HCT116 (cell line): ENCODE measurements at regions not wholly inside any gene's neighbourhood (a gene's known extent, or its start where the extent isn't known, plus 50 kb on each side); places are given as distances from the start of the nearest gene placed in this dataset.

Experiments
- ATAC-seq: fragments of 200-7000 bp; cut with Tn5 transposase; 2 replicates; pipeline ENCODE4 v1.9.1; 2020; ENCODE audit warnings: mild to moderate bottlenecking, moderate library complexity
- BruUV-seq: library from RNA; stranded (reverse); fragments of 400-500 nt; replicated peaks from 2 replicates; lab custom pipeline; 2021; lab: Mats Ljungman, UMichigan
- CTCF ChIA-PET: fragments of 300-600 bp; sonication (Branson Sonifier 250); formaldehyde crosslinking; loops from one replicate; lab custom pipeline; 2021; ENCODE audit warnings: antibody characterized with exemption; lab: Charles Lee
- POLR2A ChIA-PET: fragments of 300-600, 350-600 bp; sonication (Branson Sonifier 250); formaldehyde crosslinking; loops from one replicate; lab custom pipeline; 2021; ENCODE audit warnings: antibody characterized with exemption; lab: Charles Lee
- RAD21 ChIA-PET, 2 experiments: fragments of 300-600 bp; sonication (Branson Sonifier 250); formaldehyde crosslinking; loops; one replicate each; lab custom pipeline; 2023; ENCODE audit warnings: low total read pairs in 2 of 2; ENCODE audit not compliant: uncharacterized antibody in 2 of 2, unreplicated experiment in 2 of 2, low non-redundant PET in 1 of 2; lab: Charles Lee
- DNase-seq: peaks from one replicate; pipeline ENCODE4 v3.0.0-alpha.2; 2010; ENCODE audit warnings: low read depth, low spot score
- H2AFZ ChIP-seq: fragments of 200-600 bp; shearing (Covaris generic), sonication (generic); 2 replicates; pipeline ENCODE4 v1.6.1; 2017; ENCODE audit warnings: low read depth, mixed run types, mixed read lengths, antibody characterized with exemption, low read length; ENCODE audit not compliant: poor library complexity, severe bottlenecking
- H3K27ac ChIP-seq: 2 replicates; pipeline ENCODE4 v1.5.1; 2012; ENCODE audit warnings: low read depth, low read length
- H3K27me3 ChIP-seq: fragments of 200-600 bp; sonication (generic); 2 replicates; pipeline ENCODE4 v1.6.1; 2016; ENCODE audit warnings: mixed run types, low read length, mixed read lengths; ENCODE audit not compliant: insufficient read depth
- H3K36me3 ChIP-seq, 2 experiments: fragments of 200-500 bp in 1 of 2; fragments of 200-600 bp in 1 of 2; sonication (Bioruptor generic) in 1 of 2; sonication (generic) in 1 of 2; 2 replicates each; pipeline versions ENCODE4 v1.5.1 to v1.6.1; 2014 to 2016; ENCODE audit warnings: low read length in 2 of 2, inconsistent platforms in 1 of 2, mixed read lengths in 1 of 2, mixed run types in 1 of 2; ENCODE audit not compliant: insufficient read depth in 2 of 2, control insufficient read depth in 1 of 2
- H3K4me1 ChIP-seq, 2 experiments: fragments of 200-600 bp in 1 of 2; sonication (generic) in 1 of 2; 2 replicates each; pipeline versions ENCODE4 v1.5.1 to v1.6.1; 2012 to 2017; ENCODE audit warnings: low read length in 2 of 2, inconsistent platforms in 1 of 2, mild to moderate bottlenecking in 1 of 2, mixed read lengths in 1 of 2, mixed run types in 1 of 2, moderate library complexity in 1 of 2; ENCODE audit not compliant: insufficient read depth in 2 of 2, control insufficient read depth in 1 of 2
- H3K4me2 ChIP-seq: fragments of 200-600 bp; sonication (generic); 2 replicates; pipeline ENCODE4 v1.6.1; 2017; ENCODE audit warnings: mixed run types, low read length, mixed read lengths
- H3K4me3 ChIP-seq, 2 experiments: fragments of 200-600 bp in 1 of 2; sonication (generic) in 1 of 2; replicated peaks in 1 of 2; 2 replicates each; pipeline ENCODE4 v1.5.1; 2011 to 2016; ENCODE audit warnings: low read length in 2 of 2, control low read depth in 1 of 2, low read depth in 1 of 2, mild to moderate bottlenecking in 1 of 2, mixed read lengths in 1 of 2, mixed run types in 1 of 2
- H3K79me2 ChIP-seq: fragments of 200-600 bp; sonication (generic); 2 replicates; pipeline ENCODE4 v1.6.1; 2017; ENCODE audit warnings: mild to moderate bottlenecking, mixed run types, low read length, moderate library complexity, mixed read lengths; ENCODE audit not compliant: insufficient read depth
- H3K9ac ChIP-seq: fragments of 200-600 bp; sonication (generic); 2 replicates; pipeline ENCODE4 v1.6.1; 2016; ENCODE audit warnings: low read length, mixed read lengths
- H3K9me2 ChIP-seq: fragments of 200-600 bp; sonication (generic), shearing (Covaris generic); 2 replicates; pipeline ENCODE4 v1.6.1; 2017; ENCODE audit warnings: mixed run types, mild to moderate bottlenecking, moderate library complexity; ENCODE audit not compliant: insufficient read depth
- H3K9me3 ChIP-seq, 2 experiments: fragments of 200-500 bp in 1 of 2; fragments of 200-600 bp in 1 of 2; sonication (Bioruptor generic) in 1 of 2; sonication (generic) in 1 of 2; 2 replicates each; pipeline ENCODE4 v1.6.1; 2014 to 2017; ENCODE audit warnings: low read length in 2 of 2, mixed read lengths in 2 of 2, inconsistent platforms in 1 of 2, low read depth in 1 of 2, mild to moderate bottlenecking in 1 of 2, mixed run types in 1 of 2, moderate library complexity in 1 of 2; ENCODE audit not compliant: control insufficient read depth in 1 of 2, insufficient read depth in 1 of 2
- H4K20me1 ChIP-seq: fragments of 200-600 bp; sonication (generic), shearing (Covaris generic); 2 replicates; pipeline ENCODE4 v1.6.1; 2017; ENCODE audit warnings: mixed run types, mild to moderate bottlenecking, moderate library complexity; ENCODE audit not compliant: insufficient read depth
- CBX3 ChIP-seq: IDR thresholded peaks from 2 replicates; pipeline ENCODE4 v1.6.1; 2012; ENCODE audit warnings: low read depth
- CEBPB ChIP-seq: IDR thresholded peaks from 2 replicates; pipeline ENCODE4 v1.6.1; 2012; ENCODE audit warnings: low read depth
- EGR1 ChIP-seq: IDR thresholded peaks from 2 replicates; pipeline ENCODE4 v1.6.1; 2012; ENCODE audit warnings: low read depth
- JUND ChIP-seq: IDR thresholded peaks from 2 replicates; pipeline ENCODE4 v1.6.1; 2012
- POLR2A ChIP-seq: IDR thresholded peaks from 2 replicates; pipeline ENCODE4 v1.7.0; 2011; ENCODE audit warnings: borderline replicate concordance; ENCODE audit not compliant: insufficient read depth, insufficient read length; ENCODE audit errors: extremely low read depth
- REST ChIP-seq: IDR thresholded peaks from 2 replicates; pipeline ENCODE4 v1.6.1; 2012; ENCODE audit warnings: low read depth
- SP1 ChIP-seq: IDR thresholded peaks from 2 replicates; pipeline ENCODE4 v1.6.1; 2012; ENCODE audit warnings: low read depth
- SRF ChIP-seq: IDR thresholded peaks from 2 replicates; pipeline ENCODE4 v1.6.1; 2012; ENCODE audit warnings: low read depth
- intact Hi-C: fragments of 100-400 bp; cut with micrococcal nuclease; formaldehyde crosslinking; loops from 2 replicates; pipeline ENCODE4 v1.10.0; 2022
- TF ChIP-seq, protein P1 (sequence below), 3 experiments: fragments of 200-600 bp in 1 of 3; sonication (generic) in 1 of 3; IDR thresholded peaks in 2 of 3; conservative IDR thresholded peaks in 1 of 3; 2 replicates each; pipeline ENCODE4 v1.5.1; 2012 to 2017; ENCODE audit warnings: low read depth in 2 of 3, low read length in 2 of 3, antibody characterized with exemption in 1 of 3, borderline replicate concordance in 1 of 3, control low read depth in 1 of 3, mild to moderate bottlenecking in 1 of 3, mixed read lengths in 1 of 3, mixed run types in 1 of 3, moderate library complexity in 1 of 3; ENCODE audit not compliant: insufficient read depth in 1 of 3
- TF ChIP-seq, protein P2 (sequence below): IDR thresholded peaks from 2 replicates; pipeline ENCODE4 v1.6.1; 2012

GRCh38 chr3:190738636-190739155 is 123.8 kb downstream of the GMNC start (continued):
- TF ChIP-seq, protein P1, sequence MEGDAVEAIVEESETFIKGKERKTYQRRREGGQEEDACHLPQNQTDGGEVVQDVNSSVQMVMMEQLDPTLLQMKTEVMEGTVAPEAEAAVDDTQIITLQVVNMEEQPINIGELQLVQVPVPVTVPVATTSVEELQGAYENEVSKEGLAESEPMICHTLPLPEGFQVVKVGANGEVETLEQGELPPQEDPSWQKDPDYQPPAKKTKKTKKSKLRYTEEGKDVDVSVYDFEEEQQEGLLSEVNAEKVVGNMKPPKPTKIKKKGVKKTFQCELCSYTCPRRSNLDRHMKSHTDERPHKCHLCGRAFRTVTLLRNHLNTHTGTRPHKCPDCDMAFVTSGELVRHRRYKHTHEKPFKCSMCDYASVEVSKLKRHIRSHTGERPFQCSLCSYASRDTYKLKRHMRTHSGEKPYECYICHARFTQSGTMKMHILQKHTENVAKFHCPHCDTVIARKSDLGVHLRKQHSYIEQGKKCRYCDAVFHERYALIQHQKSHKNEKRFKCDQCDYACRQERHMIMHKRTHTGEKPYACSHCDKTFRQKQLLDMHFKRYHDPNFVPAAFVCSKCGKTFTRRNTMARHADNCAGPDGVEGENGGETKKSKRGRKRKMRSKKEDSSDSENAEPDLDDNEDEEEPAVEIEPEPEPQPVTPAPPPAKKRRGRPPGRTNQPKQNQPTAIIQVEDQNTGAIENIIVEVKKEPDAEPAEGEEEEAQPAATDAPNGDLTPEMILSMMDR (IDR thresholded peaks at IDR 0.05 in 2 of 3, conservative IDR thresholded peaks at IDR 0.05 in 1 of 3; ENCODE audit: borderline replicate concordance in 1 of 3, insufficient read depth in 1 of 3, low read depth in 2 of 3, low read length in 2 of 3): no peak
- TF ChIP-seq JUND: no peak
- TF ChIP-seq SP1: no peak
- no peak for TF ChIP-seq SRF

DNA sequence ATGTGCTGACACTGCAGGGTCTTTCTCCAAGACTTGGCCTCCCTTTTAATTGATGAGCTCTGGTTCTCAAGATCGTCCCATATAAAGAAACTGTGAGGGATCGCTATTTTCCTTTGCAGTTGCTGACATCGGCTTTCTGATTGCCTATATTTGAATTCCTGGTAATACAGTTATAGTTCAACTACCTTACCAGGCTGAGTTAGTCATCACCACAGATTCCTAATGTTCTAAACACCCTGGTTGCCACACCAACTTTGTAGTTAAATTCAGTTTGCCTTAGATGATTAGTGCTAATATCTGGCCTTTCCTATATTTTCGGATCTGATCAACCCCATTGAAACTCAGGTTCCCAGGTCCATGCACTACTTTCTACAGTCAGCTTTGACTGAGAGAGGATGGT is 125.0 kb downstream of the GMNC start:
- no peak overlapping the region for H3K4me3 ChIP-seq
- ChIA-PET CTCF (no interaction called here), RAD21 (no interaction called here), POLR2A (no interaction called here)
- BruUV-seq: no TSS peak
- no peaks in the 10 kb centered on the region for H3K4me1 ChIP-seq
- no peak overlapping the region for H3K27ac ChIP-seq
- no peaks in the 10 kb centered on the region for H3K27me3 ChIP-seq
- H2AFZ ChIP-seq: no peak overlapping the region
- no peaks in the 10 kb centered on the region for H3K9me2 ChIP-seq
- no peaks in the 10 kb centered on the region for H3K79me2 ChIP-seq
- intact Hi-C loops: no loop called here
- no peak overlapping the region for H3K4me2 ChIP-seq
- DNase-seq: no peak
- H3K9me3 ChIP-seq: no peaks in the 10 kb centered on the region
- TF ChIP-seq, protein P2, sequence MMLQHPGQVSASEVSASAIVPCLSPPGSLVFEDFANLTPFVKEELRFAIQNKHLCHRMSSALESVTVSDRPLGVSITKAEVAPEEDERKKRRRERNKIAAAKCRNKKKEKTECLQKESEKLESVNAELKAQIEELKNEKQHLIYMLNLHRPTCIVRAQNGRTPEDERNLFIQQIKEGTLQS: no peak
- TF ChIP-seq JUND (no peak), CEBPB (no peak), CBX3 (no peak), REST (no peak), POLR2A (no peak), EGR1 (no peak), SP1 (no peak)
- TF ChIP-seq, all 23 proteins: peak for 0
- no peaks in the 10 kb centered on the region for H4K20me1 ChIP-seq
- H3K36me3 ChIP-seq: no peaks in the 10 kb centered on the region
- ATAC-seq: no peak
- H3K9ac ChIP-seq: no peak overlapping the region
